Activated T-helper 1 cell treated with anti-CD3 and anti-CD28 coated beads, Interleukin-12 subunit alpha, Interleukin-12 subunit beta, Interleukin-2, Interleukin-4 antibody, amounts not matched to agents 30 ng/mL and 10 ng/mL and 1 ng/mL, durations not matched to agents 14 hours and 24 hours and 36 hours (primary cell): ENCODE measurements at regions not wholly inside any gene's neighbourhood (a gene's known extent, or its start where the extent isn't known, plus 50 kb on each side); places are given as distances from the start of the nearest gene placed in this dataset.

ENCODE experiments used
- DNase-seq: peaks from one replicate; pipeline ENCODE4 v3.0.0; 2021; ENCODE audit warnings: low spot score
- H3K27ac Mint-ChIP-seq: one replicate; pipeline ENCODE4 v1.8.0; 2021; ENCODE audit warnings: mild to moderate bottlenecking, mixed read lengths
- H3K27me3 Mint-ChIP-seq: one replicate; pipeline ENCODE4 v1.8.0; 2022; ENCODE audit warnings: mild to moderate bottlenecking, moderate library complexity, mixed read lengths; ENCODE audit not compliant: insufficient read depth
- H3K36me3 Mint-ChIP-seq: one replicate; pipeline ENCODE4 v1.8.0; 2021; ENCODE audit warnings: low read depth, mixed read lengths
- H3K4me1 Mint-ChIP-seq: one replicate; pipeline ENCODE4 v1.8.0; 2021; ENCODE audit warnings: low read depth, mixed read lengths
- H3K4me3 Mint-ChIP-seq: one replicate; pipeline ENCODE4 v1.8.0; 2021; ENCODE audit warnings: mild to moderate bottlenecking, moderate library complexity, mixed read lengths
- H3K9me3 Mint-ChIP-seq: one replicate; pipeline ENCODE4 v1.8.0; 2021; ENCODE audit warnings: mixed read lengths
- intact Hi-C: fragments of 100-400 bp; cut with micrococcal nuclease; formaldehyde crosslinking; loops from one replicate; pipeline ENCODE4 v1.15.1; 2024

GRCh38 chr11:69377029-69377952, 83.3 kb downstream of the MYEOV start:
- no peak overlapping the region for H3K4me3 Mint-ChIP-seq
- H3K36me3 Mint-ChIP-seq: no peaks in the 10 kb centered on the region
- no peak overlapping the region for H3K27ac Mint-ChIP-seq
- no peak for DNase-seq
- intact Hi-C loops: loop anchor here (1.0 kb wide), 1 partner anchor 18 kb away; no protein-coding TSS in a partner anchor
- no peaks in the 10 kb centered on the region for H3K9me3 Mint-ChIP-seq
- no peaks in the 10 kb centered on the region for H3K27me3 Mint-ChIP-seq
- no peaks in the 10 kb centered on the region for H3K4me1 Mint-ChIP-seq

DNA sequence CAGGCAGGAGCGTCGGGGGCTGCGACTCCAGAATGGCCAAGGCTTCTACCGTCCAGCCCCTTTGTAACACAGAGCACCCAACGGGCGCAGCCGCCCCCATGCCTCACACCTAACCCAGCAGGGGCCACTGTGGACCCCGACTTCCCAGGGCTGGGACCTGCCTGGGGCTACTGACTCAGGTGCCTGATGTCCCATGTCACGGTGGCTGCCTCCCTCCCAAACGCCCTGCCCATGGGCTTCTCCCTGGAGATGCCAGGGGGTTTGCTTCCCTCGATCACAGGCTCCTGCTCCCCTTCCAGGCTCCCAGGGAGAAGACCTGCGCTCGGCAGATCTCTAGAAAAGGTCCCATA, 84.0 kb downstream of the MYEOV start:
- H3K27me3 Mint-ChIP-seq: no peaks in the 10 kb centered on the region
- intact Hi-C loops: loop anchor here (1.0 kb wide), 1 partner anchor 19 kb away; no protein-coding TSS in a partner anchor
- H3K4me1 Mint-ChIP-seq: no peaks in the 10 kb centered on the region
- no peaks in the 10 kb centered on the region for H3K9me3 Mint-ChIP-seq
- H3K4me3 Mint-ChIP-seq: no peak overlapping the region
- DNase-seq: no peak
- no peaks in the 10 kb centered on the region for H3K36me3 Mint-ChIP-seq
- H3K27ac Mint-ChIP-seq: no peak overlapping the region

- no peak for DNase-seq
- H3K27me3 Mint-ChIP-seq: no peaks in the 10 kb centered on the region
Measured at GRCh38 chr11:69378303-69379141, 84.6 kb downstream of the MYEOV start.

GRCh38 chr11:69380451-69380901, 86.5 kb downstream of the MYEOV start:
- Mint-ChIP-seq H3K27ac (no peak overlapping the region), H3K27me3 (no peaks in the 10 kb centered on the region), H3K4me1 (no peaks in the 10 kb centered on the region), H3K4me3 (no peak overlapping the region), H3K9me3 (no peaks in the 10 kb centered on the region), H3K36me3 (no peaks in the 10 kb centered on the region)
- no peak for DNase-seq
- intact Hi-C loops: no loop called here

More at GRCh38 chr11:69378303-69379141, 84.6 kb downstream of the MYEOV start:
- intact Hi-C loops: no loop called here
- Mint-ChIP-seq H3K36me3 (no peaks in the 10 kb centered on the region), H3K27ac (no peak overlapping the region), H3K9me3 (no peaks in the 10 kb centered on the region), H3K4me1 (no peaks in the 10 kb centered on the region), H3K4me3 (no peak overlapping the region)

DNA sequence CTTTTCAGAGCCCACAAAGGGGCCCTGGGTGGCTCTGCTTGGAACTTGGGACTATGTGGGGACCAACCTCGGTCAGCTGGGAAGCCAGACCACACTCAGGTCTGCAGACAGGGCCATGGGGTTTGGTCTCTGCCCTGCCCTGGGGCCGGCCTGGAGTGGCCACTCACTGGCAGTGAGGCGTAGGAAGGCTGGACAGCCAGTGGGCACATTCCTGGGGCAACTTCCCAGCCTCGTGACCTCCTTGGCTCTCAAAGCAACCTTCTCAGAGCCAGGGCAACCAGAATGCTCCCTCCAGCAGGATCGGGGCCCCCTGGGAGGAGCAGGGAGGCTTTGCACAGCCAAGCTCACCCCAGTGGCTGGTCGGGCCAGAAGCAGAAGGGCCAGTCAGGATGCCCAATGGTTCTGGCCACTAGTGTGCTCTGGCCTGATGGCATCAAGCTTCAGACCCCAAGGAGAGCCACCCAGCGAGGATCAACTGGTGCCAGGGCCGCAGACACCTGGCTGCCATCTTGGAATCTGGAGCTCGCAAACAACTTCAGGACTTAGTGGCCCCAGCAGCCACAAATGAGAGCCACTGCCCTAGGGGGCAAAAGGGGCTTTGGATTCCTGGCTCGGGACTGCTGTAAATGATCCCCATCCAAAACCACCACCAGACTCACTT, 87.1 kb downstream of the MYEOV start:
- Mint-ChIP-seq H3K36me3 (no peaks in the 10 kb centered on the region), H3K9me3 (no peaks in the 10 kb centered on the region), H3K4me3 (no peak overlapping the region), H3K27ac (no peak overlapping the region), H3K27me3 (no peaks in the 10 kb centered on the region), H3K4me1 (no peaks in the 10 kb centered on the region)
- no peak for DNase-seq
- intact Hi-C loops: no loop called here

- no peak overlapping the region for H3K4me3 Mint-ChIP-seq
- no peaks in the 10 kb centered on the region for H3K36me3 Mint-ChIP-seq
- DNase-seq: no peak
- no peaks in the 10 kb centered on the region for H3K9me3 Mint-ChIP-seq
- intact Hi-C loops: no loop called here
- no peaks in the 10 kb centered on the region for H3K27me3 Mint-ChIP-seq
- peak overlapping the region; percentile 31 for H3K27ac Mint-ChIP-seq
- H3K4me1 Mint-ChIP-seq: no peaks in the 10 kb centered on the region
Measured at GRCh38 chr11:69381681-69382130, 87.8 kb downstream of the MYEOV start.

DNA sequence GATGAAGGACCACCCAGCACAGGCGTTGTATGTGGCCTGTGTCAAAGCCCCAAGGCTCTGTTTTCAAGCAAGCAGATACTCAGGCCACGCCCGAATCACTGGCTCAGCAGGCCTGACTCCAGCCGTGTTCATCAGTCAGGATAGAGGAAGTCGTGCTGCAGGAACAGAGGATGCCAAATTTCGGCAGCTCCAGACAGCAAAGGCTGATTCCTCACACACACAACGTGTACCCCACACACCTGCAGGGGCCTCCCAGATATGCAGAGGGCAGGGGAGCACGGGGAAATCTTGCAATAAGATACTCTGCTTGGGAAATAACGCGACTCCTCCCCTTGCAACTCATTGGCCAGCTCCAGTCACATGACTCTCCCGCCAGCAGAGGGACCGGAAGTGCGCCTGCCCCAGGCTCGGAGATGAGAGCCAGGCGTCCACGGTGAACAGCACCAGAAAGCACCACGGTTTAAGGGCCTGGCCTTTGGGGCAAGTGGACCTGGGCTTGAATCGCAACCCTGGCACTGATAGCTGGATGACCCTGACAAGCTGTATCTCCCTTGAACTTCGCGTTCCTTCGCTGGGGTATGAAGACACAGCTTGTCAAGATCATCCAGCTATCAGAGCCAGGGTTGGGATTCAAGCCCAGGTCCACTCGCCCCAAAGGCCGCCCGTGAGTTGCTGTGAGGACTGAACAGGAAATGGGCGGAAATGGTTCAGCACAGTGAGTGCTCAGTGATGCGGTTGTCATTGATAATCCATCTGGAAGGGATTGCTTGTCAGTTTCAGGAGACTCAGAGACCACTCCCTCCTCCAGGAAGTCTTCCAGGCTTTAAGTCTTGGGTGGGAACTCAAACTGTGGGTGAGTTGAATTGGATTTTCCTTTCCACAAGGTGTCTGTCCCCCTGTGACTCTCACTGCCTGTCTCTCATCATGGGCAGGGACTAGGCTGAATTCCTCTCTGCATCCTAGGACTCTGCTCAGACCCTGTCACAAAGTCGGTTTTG, 88.5 kb downstream of the MYEOV start:
- intact Hi-C loops: no loop called here
- no peaks in the 10 kb centered on the region for H3K4me1 Mint-ChIP-seq
- no peak overlapping the region for H3K27ac Mint-ChIP-seq
- H3K36me3 Mint-ChIP-seq: no peaks in the 10 kb centered on the region
- peaks cover 3% of the 10 kb centered on the region for H3K9me3 Mint-ChIP-seq
- DNase-seq: no peak
- H3K4me3 Mint-ChIP-seq: no peak overlapping the region
- H3K27me3 Mint-ChIP-seq: peaks cover under 1% of the 10 kb centered on the region

DNA sequence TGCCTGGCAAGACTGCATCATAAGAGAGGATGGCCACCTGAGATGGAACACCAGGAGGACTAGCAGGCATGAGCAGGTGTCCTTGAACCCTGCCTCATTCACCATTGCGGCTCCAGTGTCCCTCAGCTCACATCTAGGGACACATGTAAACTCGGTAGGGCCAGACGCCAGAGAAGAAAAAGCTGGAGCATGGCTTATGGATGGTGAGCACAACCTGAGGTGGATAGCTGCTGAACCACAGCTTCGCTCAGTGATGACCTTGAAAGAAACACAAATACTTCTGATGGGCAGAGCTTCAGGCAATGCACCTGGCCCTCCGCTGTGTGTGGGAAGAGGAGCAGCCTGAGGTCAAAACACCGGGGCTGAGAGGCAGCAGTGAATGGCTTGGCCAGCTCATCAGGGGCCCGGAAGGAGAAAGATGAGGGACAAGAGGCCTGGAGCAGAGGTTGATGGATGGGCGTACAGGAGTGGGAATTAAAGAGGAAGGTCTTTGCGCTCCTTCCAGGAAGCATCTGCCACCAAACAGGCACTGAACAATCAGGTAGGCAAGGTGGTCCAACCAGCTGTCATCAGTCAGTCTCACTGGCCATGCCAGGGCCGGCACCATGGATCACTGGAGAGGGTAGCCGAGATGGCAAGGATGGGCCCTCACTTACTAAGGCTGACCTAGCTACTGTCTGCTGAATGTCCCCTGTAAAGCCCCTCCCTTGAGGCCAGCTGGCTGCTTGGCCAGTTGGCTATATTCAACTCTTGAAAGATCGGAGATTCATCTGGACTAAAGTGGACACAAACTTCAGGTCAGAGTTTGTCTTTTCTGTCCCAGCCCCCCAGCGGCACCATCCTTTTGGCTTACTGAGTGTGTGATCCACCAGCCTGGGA, 89.7 kb downstream of the MYEOV start:
- no peak overlapping the region for H3K27ac Mint-ChIP-seq
- no peak overlapping the region for H3K4me3 Mint-ChIP-seq
- peaks cover 2% of the 10 kb centered on the region for H3K36me3 Mint-ChIP-seq
- no peak for DNase-seq
- peaks cover 15% of the 10 kb centered on the region for H3K9me3 Mint-ChIP-seq
- no peaks in the 10 kb centered on the region for H3K4me1 Mint-ChIP-seq
- peaks cover 4% of the 10 kb centered on the region for H3K27me3 Mint-ChIP-seq
- intact Hi-C loops: no loop called here

DNA sequence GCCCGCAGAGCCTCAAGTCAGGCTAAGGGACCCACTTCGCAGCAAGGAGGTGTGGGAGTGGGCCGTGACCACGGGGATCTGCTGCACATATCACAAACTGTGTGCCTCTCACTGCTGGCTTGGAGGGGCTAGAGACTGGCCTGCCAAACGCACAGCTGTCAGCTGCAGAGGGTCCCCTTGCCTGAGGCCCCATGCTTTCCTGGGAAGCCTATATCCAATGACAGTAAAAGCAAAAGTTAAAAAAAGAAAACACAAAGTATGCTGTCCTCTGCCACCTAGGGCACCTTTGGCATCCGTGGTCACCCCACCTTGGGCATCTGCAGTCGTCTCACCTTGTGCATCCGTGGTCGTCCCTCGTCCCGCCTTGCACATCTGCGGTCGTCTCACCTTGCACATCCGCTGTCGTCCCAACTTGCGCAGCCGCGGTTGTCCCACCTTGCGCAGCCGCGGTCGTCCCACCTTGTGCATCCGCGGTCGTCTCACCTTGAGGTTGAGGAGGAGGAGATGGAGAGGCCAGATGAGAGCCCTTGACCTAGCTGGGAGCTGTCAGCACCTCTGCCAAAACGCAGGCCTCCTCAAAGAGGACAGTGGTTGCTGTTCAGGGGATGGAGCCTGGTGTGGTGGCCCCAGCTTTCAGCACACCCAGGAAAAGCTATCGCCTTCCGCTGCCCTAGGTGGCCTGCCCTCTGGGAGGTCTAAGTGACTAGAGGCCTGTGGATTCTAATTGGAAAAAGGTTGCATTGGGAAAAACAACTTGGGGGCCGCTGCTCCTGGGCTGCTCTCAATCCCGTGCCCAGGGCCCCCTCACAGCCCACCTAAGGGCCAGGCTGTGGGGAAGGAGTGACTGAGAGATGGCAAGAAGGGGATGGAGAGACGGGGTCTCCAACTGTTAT, 90.5 kb downstream of the MYEOV start:
- H3K4me1 Mint-ChIP-seq: no peaks in the 10 kb centered on the region
- intact Hi-C loops: no loop called here
- H3K27ac Mint-ChIP-seq: no peak overlapping the region
- no peak for DNase-seq
- H3K27me3 Mint-ChIP-seq: peaks cover 4% of the 10 kb centered on the region
- H3K36me3 Mint-ChIP-seq: peaks cover 2% of the 10 kb centered on the region
- peaks cover 22% of the 10 kb centered on the region for H3K9me3 Mint-ChIP-seq
- no peak overlapping the region for H3K4me3 Mint-ChIP-seq

DNA sequence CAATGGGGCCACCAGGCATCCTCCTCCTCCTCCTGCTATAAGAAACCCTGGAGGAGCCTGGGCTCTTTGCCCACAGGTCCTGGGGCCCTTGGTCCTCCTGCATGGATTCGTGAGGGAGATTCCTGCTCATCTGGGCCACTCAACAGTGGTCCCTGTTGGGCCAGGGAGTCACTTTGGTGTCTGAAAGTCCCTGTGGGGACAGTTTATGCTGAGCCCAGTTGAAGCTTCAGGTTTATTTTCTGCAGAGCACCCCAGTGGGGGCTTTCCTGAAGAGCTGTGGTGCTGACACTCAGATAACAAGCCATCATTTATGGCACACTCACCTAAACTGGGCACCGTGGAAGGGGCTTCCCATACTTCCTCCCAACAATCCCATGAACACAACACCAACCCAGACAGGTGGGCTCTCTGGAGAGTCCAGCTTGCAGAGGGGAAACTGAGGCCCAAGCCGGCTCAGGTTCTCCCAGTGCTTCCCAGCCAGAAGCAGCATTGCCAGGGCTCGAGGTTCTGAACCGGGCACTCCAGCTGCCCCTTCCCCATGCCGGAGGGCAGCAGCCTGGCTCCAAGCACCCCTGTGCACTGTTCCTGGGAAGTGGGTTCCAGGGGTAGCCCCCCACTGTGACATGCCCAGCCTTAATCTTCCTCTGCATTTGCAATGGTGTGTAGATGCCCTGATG, 91.3 kb downstream of the MYEOV start:
- H3K36me3 Mint-ChIP-seq: peaks cover 2% of the 10 kb centered on the region
- peaks cover 22% of the 10 kb centered on the region for H3K9me3 Mint-ChIP-seq

More for the DNA sequence above, 91.3 kb downstream of the MYEOV start:
- no peak overlapping the region for H3K4me3 Mint-ChIP-seq
- H3K27ac Mint-ChIP-seq: no peak overlapping the region
- no peaks in the 10 kb centered on the region for H3K4me1 Mint-ChIP-seq
- peaks cover 4% of the 10 kb centered on the region for H3K27me3 Mint-ChIP-seq
- DNase-seq: no peak
- intact Hi-C loops: no loop called here
